HFF-Myc (cell line): ENCODE measurements at regions not wholly inside any gene's neighbourhood (a gene's known extent, or its start where the extent isn't known, plus 50 kb on each side); places are given as distances from the start of the nearest gene placed in this dataset.

Experiments
- DNase-seq: peaks from one replicate; pipeline ENCODE4 v3.0.0-alpha.2; 2011; ENCODE audit warnings: low read depth; ENCODE audit errors: extremely low read depth
- H3K4me3 ChIP-seq: replicated peaks from 2 replicates; pipeline ENCODE4 v1.5.1; 2011; ENCODE audit warnings: low read depth, mild to moderate bottlenecking, control low read depth, low read length
- CTCF ChIP-seq: IDR thresholded peaks from 2 replicates; pipeline ENCODE4 v1.5.1; 2012; ENCODE audit warnings: mild to moderate bottlenecking, low read depth, low read length, control low read depth; ENCODE audit errors: missing control alignments

GRCh38 chr2:59881218-59881617 lies 672.2 kb downstream of the BCL11A start:
- no peak for TF ChIP-seq CTCF
- no peak for DNase-seq
- H3K4me3 ChIP-seq, result no peak overlapping the region

- DNase-seq, result no peak
- no peak for TF ChIP-seq CTCF
- H3K4me3 ChIP-seq, result no peak overlapping the region
Observed at GRCh38 chr2:59879700-59880131, 673.7 kb downstream of the BCL11A start.

- DNase-seq, result no peak
- H3K4me3 ChIP-seq, result no peak overlapping the region
- TF ChIP-seq CTCF, result no peak
Observed at GRCh38 chr2:59875836-59876235, 677.6 kb downstream of the BCL11A start.

GRCh38 chr2:59874971-59875755 lies 678.3 kb downstream of the BCL11A start:
- TF ChIP-seq CTCF, result no peak
- no peak for DNase-seq
- no peak overlapping the region for H3K4me3 ChIP-seq

GRCh38 chr2:59874361-59874760 lies 679.1 kb downstream of the BCL11A start:
- TF ChIP-seq CTCF, result no peak
- no peak overlapping the region for H3K4me3 ChIP-seq

GRCh38 chr2:59871830-59872229 lies 681.6 kb downstream of the BCL11A start:
- no peak for TF ChIP-seq CTCF
- H3K4me3 ChIP-seq, result no peak overlapping the region
- DNase-seq, result no peak

More at GRCh38 chr2:59874361-59874760, 679.1 kb downstream of the BCL11A start:
- no peak for DNase-seq
